DND-41 (cell line): ENCODE measurements at regions not wholly inside any gene's neighbourhood (a gene's known extent, or its start where the extent isn't known, plus 50 kb on each side); places are given as distances from the start of the nearest gene placed in this dataset.

Source experiments
- CTCF ChIP-seq: IDR thresholded peaks from 2 replicates; pipeline ENCODE4 v1.5.1; 2012; ENCODE audit warnings: borderline replicate concordance, low read length, moderate library complexity, mild to moderate bottlenecking; ENCODE audit not compliant: poor library complexity, severe bottlenecking; ENCODE audit errors: extremely low read depth
- EZH2 ChIP-seq: IDR thresholded peaks from 3 replicates; pipeline ENCODE4 v1.6.1; 2012; ENCODE audit warnings: borderline replicate concordance, low read depth, mild to moderate bottlenecking, moderate library complexity, low read length, inconsistent platforms; ENCODE audit not compliant: severe bottlenecking

GRCh38 chr12:5178571-5178970, 134.9 kb downstream of the KCNA5 start:
- TF ChIP-seq CTCF (no peak), EZH2 (no peak)
